PC-3 (cell line): ENCODE measurements at regions not wholly inside any gene's neighbourhood (a gene's known extent, or its start where the extent isn't known, plus 50 kb on each side); places are given as distances from the start of the nearest gene placed in this dataset.

ENCODE experiments used
- EZH2 ChIP-seq: fragments of 300-600 bp; sonication (generic); IDR thresholded peaks from one replicate; pipeline ENCODE4 v1.6.1; 2017; ENCODE audit warnings: antibody characterized with exemption, mild to moderate bottlenecking, low read length; ENCODE audit not compliant: unreplicated experiment
- EZH2phosphoT487 ChIP-seq: fragments of 300-600 bp; sonication (generic); IDR thresholded peaks from 2 replicates; pipeline ENCODE4 v1.6.1; 2018; ENCODE audit warnings: mild to moderate bottlenecking, antibody characterized with exemption, low read length, borderline replicate concordance
- TF ChIP-seq, protein P1 (sequence below): fragments of 300-600 bp; sonication (generic); conservative IDR thresholded peaks from 2 replicates; pipeline ENCODE4 v1.5.1; 2017; ENCODE audit warnings: antibody characterized with exemption, low read depth, mild to moderate bottlenecking, low read length

DNA sequence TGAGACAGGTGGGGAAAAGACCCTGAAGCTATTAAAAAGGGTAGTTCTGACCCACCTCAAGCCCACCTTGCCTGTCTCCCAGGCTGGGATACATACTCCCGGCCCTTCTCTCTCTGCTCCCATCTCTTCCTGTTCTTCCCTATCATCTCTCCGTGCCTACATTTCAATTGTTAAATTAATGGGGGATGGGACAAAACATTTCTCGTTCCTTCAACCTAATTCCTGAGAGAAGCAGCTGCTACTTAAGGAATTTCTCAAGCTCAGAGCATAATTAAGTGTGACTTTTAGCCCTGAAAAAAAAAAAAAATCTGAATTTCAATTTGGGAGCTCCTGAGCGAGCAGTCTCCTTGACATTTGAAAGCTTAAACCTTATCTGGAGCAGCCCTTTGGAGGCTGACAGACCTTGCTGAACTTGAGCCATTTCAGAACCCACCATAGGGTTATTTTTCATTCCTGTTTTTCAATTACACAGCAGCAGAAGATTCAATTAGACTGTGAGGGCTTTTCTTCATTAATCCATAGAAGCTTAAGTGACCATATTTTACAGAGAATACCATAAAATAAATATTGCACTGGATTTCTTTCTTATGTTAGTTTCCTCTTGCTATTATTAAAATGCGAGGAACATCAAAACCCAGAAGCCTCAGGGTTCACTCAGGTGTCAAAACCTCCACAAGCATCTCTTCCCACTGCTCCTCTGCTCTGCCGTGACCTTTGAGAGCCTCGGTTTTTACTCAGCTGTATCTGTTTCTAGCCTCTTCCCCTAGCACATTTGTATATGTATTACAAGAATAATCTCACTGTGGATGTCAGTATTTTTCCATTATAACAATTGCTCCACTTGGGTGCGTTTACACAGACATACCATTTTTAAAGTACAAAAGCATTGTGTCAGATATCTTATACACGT lies 125.7 kb downstream of the B3GNT2 start:
- TF ChIP-seq EZH2 (no peak), EZH2phosphoT487 (no peak)
- TF ChIP-seq, protein P1, sequence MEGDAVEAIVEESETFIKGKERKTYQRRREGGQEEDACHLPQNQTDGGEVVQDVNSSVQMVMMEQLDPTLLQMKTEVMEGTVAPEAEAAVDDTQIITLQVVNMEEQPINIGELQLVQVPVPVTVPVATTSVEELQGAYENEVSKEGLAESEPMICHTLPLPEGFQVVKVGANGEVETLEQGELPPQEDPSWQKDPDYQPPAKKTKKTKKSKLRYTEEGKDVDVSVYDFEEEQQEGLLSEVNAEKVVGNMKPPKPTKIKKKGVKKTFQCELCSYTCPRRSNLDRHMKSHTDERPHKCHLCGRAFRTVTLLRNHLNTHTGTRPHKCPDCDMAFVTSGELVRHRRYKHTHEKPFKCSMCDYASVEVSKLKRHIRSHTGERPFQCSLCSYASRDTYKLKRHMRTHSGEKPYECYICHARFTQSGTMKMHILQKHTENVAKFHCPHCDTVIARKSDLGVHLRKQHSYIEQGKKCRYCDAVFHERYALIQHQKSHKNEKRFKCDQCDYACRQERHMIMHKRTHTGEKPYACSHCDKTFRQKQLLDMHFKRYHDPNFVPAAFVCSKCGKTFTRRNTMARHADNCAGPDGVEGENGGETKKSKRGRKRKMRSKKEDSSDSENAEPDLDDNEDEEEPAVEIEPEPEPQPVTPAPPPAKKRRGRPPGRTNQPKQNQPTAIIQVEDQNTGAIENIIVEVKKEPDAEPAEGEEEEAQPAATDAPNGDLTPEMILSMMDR, result no peak
